Gastrocnemius medialis (tissue), 4 donors: ENCODE measurements at regions not wholly inside any gene's neighbourhood (a gene's known extent, or its start where the extent isn't known, plus 50 kb on each side); places are given as distances from the start of the nearest gene placed in this dataset.

Source experiments
- CTCF ChIP-seq, 5 experiments: fragments of 450-650 bp in 3 of 5; fragments of 200-600 bp in 2 of 5; sonication (generic) in 2 of 5; IDR thresholded peaks in 4 of 5; conservative IDR thresholded peaks in 1 of 5; 1 replicate in 4 of 5; 2 replicates in 1 of 5; pipeline ENCODE4 v1.5.1; 2016 to 2019; ENCODE audit warnings: antibody characterized with exemption in 5 of 5, mild to moderate bottlenecking in 3 of 5, moderate library complexity in 3 of 5
- POLR2A ChIP-seq, 2 donors: fragments of 450-650 bp; IDR thresholded peaks; one replicate each; pipeline ENCODE4 v1.6.1; 2017; ENCODE audit warnings: antibody characterized with exemption in 2 of 2, mild to moderate bottlenecking in 2 of 2, moderate library complexity in 2 of 2

GRCh38 chr2:185360776-185361175 lies 377.8 kb upstream of the FSIP2 start:
- no peak for TF ChIP-seq POLR2A (IDR thresholded peaks at IDR 0.05)
- TF ChIP-seq CTCF (IDR thresholded peaks at IDR 0.05 in 4 of 5, conservative IDR thresholded peaks at IDR 0.05 in 1 of 5), result no peak
